ENCODE measurements at regions not wholly inside any gene's neighbourhood (a gene's known extent, or its start where the extent isn't known, plus 50 kb on each side); places are given as distances from the start of the nearest gene placed in this dataset.

- TF ChIP-seq RELA (IDR thresholded peaks at IDR 0.05; ENCODE audit: borderline replicate concordance, partially characterized antibody), result no peak
- no peak for TF ChIP-seq ZZZ3 (IDR thresholded peaks at IDR 0.05; ENCODE audit: control insufficient read depth, insufficient read length, low read depth)
- TF ChIP-seq, protein P1, sequence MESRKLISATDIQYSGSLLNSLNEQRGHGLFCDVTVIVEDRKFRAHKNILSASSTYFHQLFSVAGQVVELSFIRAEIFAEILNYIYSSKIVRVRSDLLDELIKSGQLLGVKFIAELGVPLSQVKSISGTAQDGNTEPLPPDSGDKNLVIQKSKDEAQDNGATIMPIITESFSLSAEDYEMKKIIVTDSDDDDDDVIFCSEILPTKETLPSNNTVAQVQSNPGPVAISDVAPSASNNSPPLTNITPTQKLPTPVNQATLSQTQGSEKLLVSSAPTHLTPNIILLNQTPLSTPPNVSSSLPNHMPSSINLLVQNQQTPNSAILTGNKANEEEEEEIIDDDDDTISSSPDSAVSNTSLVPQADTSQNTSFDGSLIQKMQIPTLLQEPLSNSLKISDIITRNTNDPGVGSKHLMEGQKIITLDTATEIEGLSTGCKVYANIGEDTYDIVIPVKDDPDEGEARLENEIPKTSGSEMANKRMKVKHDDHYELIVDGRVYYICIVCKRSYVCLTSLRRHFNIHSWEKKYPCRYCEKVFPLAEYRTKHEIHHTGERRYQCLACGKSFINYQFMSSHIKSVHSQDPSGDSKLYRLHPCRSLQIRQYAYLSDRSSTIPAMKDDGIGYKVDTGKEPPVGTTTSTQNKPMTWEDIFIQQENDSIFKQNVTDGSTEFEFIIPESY (IDR thresholded peaks at IDR 0.05), result no peak
- TF ChIP-seq ZNF274 (IDR thresholded peaks at IDR 0.05; ENCODE audit: insufficient read depth, insufficient read length), result no peak
- TF ChIP-seq FOXM1 (IDR thresholded peaks at IDR 0.05; ENCODE audit: low read depth, low read length), result no peak
Measured at GRCh38 chr7:41020056-41020455, 682.8 kb downstream of the INHBA start (continued).

- ChIA-PET POLR2A (no interaction called here), SMC1A (ENCODE audit: uncharacterized antibody, unreplicated experiment) (no interaction called here)
- no peak for FAIRE-seq
Measured at GRCh38 chr7:41013117-41013516, 689.8 kb downstream of the INHBA start.

More at GRCh38 chr7:41013117-41013516, 689.8 kb downstream of the INHBA start:
- CTCF ChIA-PET, result interaction anchor here (0.6 kb wide), 1 partner anchor 323 kb away, joined by 3 read pairs; no protein-coding TSS in a partner anchor
- DNase-seq (ENCODE audit: low read depth, low spot score) (no peak), ATAC-seq (peak; percentile 41)
- Histone ChIP-seq H3K27me3 (replicated peaks in 1 of 2; ENCODE audit: control insufficient read depth in 2 of 2, insufficient read depth in 2 of 2, low read length in 1 of 2) (no peaks in the 10 kb centered on the region), H3K27ac (ENCODE audit: control insufficient read depth, insufficient read depth) (no peak overlapping the region), H3K4me3 (no peak overlapping the region), H3K9me3 (replicated peaks; ENCODE audit: control insufficient read depth, insufficient read depth, low read length) (no peaks in the 10 kb centered on the region; the same call in 2 of the 3 replicates), H3K36me3 (ENCODE audit: control insufficient read depth in 2 of 2, insufficient read depth in 2 of 2, low read length in 1 of 2) (no peaks in the 10 kb centered on the region), H2AFZ (ENCODE audit: control insufficient read depth, low read depth, low read length) (no peak overlapping the region), H3K4me2 (ENCODE audit: control insufficient read depth, insufficient read depth) (no peak overlapping the region), H3K4me1 (ENCODE audit: control insufficient read depth, insufficient read depth, low read length) (no peaks in the 10 kb centered on the region), H3K9ac (ENCODE audit: control insufficient read depth, insufficient read depth, low read length) (no peak overlapping the region), H4K20me1 (ENCODE audit: control insufficient read depth, insufficient read depth) (no peaks in the 10 kb centered on the region), H3K79me2 (ENCODE audit: control insufficient read depth, insufficient read depth, low read length) (no peaks in the 10 kb centered on the region)
- no TSS peak for BruUV-seq (replicated peaks)
- RAD21 ChIA-PET (ENCODE audit: unreplicated experiment), result interaction anchor here (0.8 kb wide), 1 partner anchor 692 kb away, joined by 3 read pairs; no protein-coding TSS in a partner anchor
- intact Hi-C loops (cut with micrococcal nuclease; ENCODE audit: unreplicated experiment) (no loop called here), in situ Hi-C loops (cut with MboI) (no loop called here)
- TF ChIP-seq ZNF217 (IDR thresholded peaks at IDR 0.05) (no peak), CHD2 (IDR thresholded peaks at IDR 0.05; ENCODE audit: borderline replicate concordance, low read depth, low read length) (no peak)
- WGBS (ENCODE audit: insufficient coverage, insufficient replicate concordance, low lambda C conversion rate, missing lambda C conversion rate), result 2% methylated on average over 5 of the region's 5 CpGs

All from GM12878 (cell line).